GM21619 (cell line): ENCODE measurements at regions not wholly inside any gene's neighbourhood (a gene's known extent, or its start where the extent isn't known, plus 50 kb on each side); places are given as distances from the start of the nearest gene placed in this dataset.
"Not testable (repeated sequence)": the region's sequence is repeated elsewhere in the genome, so short reads cannot be mapped to it uniquely, and the experiment has no call there.

ENCODE experiments used
- ATAC-seq: cut with Tn5 transposase; IDR thresholded peaks from one replicate; pipeline ENCODE4 v1.9.1; 2021; ENCODE audit not compliant: unreplicated experiment

GRCh38 chr3:75434913-75435793 lies 229.0 kb upstream of the FRG2C start:
- peak; percentile 99 for ATAC-seq

GRCh38 chr3:75435794-75436400 lies 228.2 kb upstream of the FRG2C start:
- ATAC-seq: not testable (repeated sequence)

- not testable (repeated sequence) for ATAC-seq
These were observed 223.1 kb upstream of the FRG2C start for GRCh38 chr3:75440986-75441385.

- not testable (repeated sequence) for ATAC-seq
These were observed 219.5 kb upstream of the FRG2C start for GRCh38 chr3:75444634-75445033.

- ATAC-seq: not testable (repeated sequence)
These were observed 218.9 kb upstream of the FRG2C start for GRCh38 chr3:75445234-75445633.

- not testable (repeated sequence) for ATAC-seq
These were observed 217.2 kb upstream of the FRG2C start for GRCh38 chr3:75446948-75447347.

GRCh38 chr3:75453328-75453727 lies 210.8 kb upstream of the FRG2C start:
- not testable (repeated sequence) for ATAC-seq

- ATAC-seq: not testable (repeated sequence)
These were observed 210.3 kb upstream of the FRG2C start for GRCh38 chr3:75453839-75454238.

GRCh38 chr3:75474530-75474929 lies 189.6 kb upstream of the FRG2C start:
- not testable (repeated sequence) for ATAC-seq

- ATAC-seq: not testable (repeated sequence)
These were observed 167.5 kb upstream of the FRG2C start for GRCh38 chr3:75496600-75496999.

- ATAC-seq: not testable (repeated sequence)
These were observed 163.8 kb upstream of the FRG2C start for GRCh38 chr3:75500357-75500756.

GRCh38 chr3:75502171-75502570 lies 162.0 kb upstream of the FRG2C start:
- not testable (repeated sequence) for ATAC-seq

- ATAC-seq: not testable (repeated sequence)
These were observed 161.1 kb upstream of the FRG2C start for GRCh38 chr3:75502769-75503756.

GRCh38 chr3:75506603-75507002 lies 157.5 kb upstream of the FRG2C start:
- no peak for ATAC-seq

GRCh38 chr3:75507956-75508355 lies 156.2 kb upstream of the FRG2C start:
- not testable (repeated sequence) for ATAC-seq

GRCh38 chr3:75527657-75528056 lies 136.5 kb upstream of the FRG2C start:
- ATAC-seq: not testable (repeated sequence)

GRCh38 chr3:75552095-75552494 lies 112.0 kb upstream of the FRG2C start:
- ATAC-seq: not testable (repeated sequence)

- ATAC-seq: not testable (repeated sequence)
These were observed 99.7 kb upstream of the FRG2C start for GRCh38 chr3:75564427-75564826.

- ATAC-seq: not testable (repeated sequence)
These were observed 91.8 kb upstream of the FRG2C start for GRCh38 chr3:75572303-75572702.

- ATAC-seq: not testable (repeated sequence)
These were observed 85.0 kb upstream of the FRG2C start for GRCh38 chr3:75579091-75579490.

GRCh38 chr3:75579536-75579935 lies 84.6 kb upstream of the FRG2C start:
- ATAC-seq: not testable (repeated sequence)
